ENCODE measurements at regions not wholly inside any gene's neighbourhood (a gene's known extent, or its start where the extent isn't known, plus 50 kb on each side); places are given as distances from the start of the nearest gene placed in this dataset.

DNA sequence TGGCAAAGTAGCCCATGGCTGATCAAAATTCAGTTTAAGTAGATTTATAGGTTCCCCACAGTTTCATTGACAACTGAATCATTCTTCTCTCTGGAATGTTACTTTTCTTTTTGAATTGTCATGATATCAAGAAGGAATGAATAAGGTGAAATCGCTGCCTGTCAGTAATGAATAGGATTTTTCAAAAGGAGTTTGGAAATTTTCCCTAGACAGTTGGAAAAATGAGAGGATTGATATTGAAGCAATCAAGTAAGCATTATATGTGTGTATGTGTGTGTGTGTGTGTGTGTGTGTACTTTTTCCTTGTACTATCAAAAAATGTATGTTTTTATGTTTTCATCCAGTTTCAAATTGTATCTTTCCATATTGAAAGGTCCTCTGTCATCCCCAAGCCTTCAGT is 479.5 kb downstream of the MRPL39 start:
- TF ChIP-seq, protein P1, sequence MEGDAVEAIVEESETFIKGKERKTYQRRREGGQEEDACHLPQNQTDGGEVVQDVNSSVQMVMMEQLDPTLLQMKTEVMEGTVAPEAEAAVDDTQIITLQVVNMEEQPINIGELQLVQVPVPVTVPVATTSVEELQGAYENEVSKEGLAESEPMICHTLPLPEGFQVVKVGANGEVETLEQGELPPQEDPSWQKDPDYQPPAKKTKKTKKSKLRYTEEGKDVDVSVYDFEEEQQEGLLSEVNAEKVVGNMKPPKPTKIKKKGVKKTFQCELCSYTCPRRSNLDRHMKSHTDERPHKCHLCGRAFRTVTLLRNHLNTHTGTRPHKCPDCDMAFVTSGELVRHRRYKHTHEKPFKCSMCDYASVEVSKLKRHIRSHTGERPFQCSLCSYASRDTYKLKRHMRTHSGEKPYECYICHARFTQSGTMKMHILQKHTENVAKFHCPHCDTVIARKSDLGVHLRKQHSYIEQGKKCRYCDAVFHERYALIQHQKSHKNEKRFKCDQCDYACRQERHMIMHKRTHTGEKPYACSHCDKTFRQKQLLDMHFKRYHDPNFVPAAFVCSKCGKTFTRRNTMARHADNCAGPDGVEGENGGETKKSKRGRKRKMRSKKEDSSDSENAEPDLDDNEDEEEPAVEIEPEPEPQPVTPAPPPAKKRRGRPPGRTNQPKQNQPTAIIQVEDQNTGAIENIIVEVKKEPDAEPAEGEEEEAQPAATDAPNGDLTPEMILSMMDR (IDR thresholded peaks at IDR 0.05), result no peak
- TF ChIP-seq POLR2AphosphoS5 (IDR thresholded peaks at IDR 0.05), result no peak
